ENCODE measurements at regions not wholly inside any gene's neighbourhood (a gene's known extent, or its start where the extent isn't known, plus 50 kb on each side); places are given as distances from the start of the nearest gene placed in this dataset.

GRCh38 chr2:187013058-187013457, 164.1 kb upstream of the ZSWIM2 start:
- DNase-seq (ENCODE audit: low read depth) = no peak
- H3K4me3 ChIP-seq (ENCODE audit: low read depth, low read length) = no peak overlapping the region
- TF ChIP-seq CTCF (IDR thresholded peaks at IDR 0.05; ENCODE audit: low read depth, low read length) (no peak), POLR2A (IDR thresholded peaks at IDR 0.05; ENCODE audit: extremely low read depth, insufficient read length) (no peak), MAX (IDR thresholded peaks at IDR 0.05; ENCODE audit: low read depth, low read length) (no peak), MYC (IDR thresholded peaks at IDR 0.05; ENCODE audit: low read depth, low read length) (no peak)

- TF ChIP-seq MAX (IDR thresholded peaks at IDR 0.05; ENCODE audit: low read depth, low read length) = no peak
- no peak for TF ChIP-seq MYC (IDR thresholded peaks at IDR 0.05; ENCODE audit: low read depth, low read length)
- TF ChIP-seq CTCF (IDR thresholded peaks at IDR 0.05; ENCODE audit: low read depth, low read length) = no peak
- no peak for TF ChIP-seq POLR2A (IDR thresholded peaks at IDR 0.05; ENCODE audit: extremely low read depth, insufficient read length)
- no peak for DNase-seq (ENCODE audit: low read depth)
These were observed 162.3 kb upstream of the ZSWIM2 start for GRCh38 chr2:187011206-187011832.

GRCh38 chr2:187009483-187010239, 160.7 kb upstream of the ZSWIM2 start:
- no peak overlapping the region for H3K4me3 ChIP-seq (ENCODE audit: low read depth, low read length)
- TF ChIP-seq CTCF (IDR thresholded peaks at IDR 0.05; ENCODE audit: low read depth, low read length) = no peak
- no peak for TF ChIP-seq MAX (IDR thresholded peaks at IDR 0.05; ENCODE audit: low read depth, low read length)
- TF ChIP-seq MYC (IDR thresholded peaks at IDR 0.05; ENCODE audit: low read depth, low read length) = no peak
- TF ChIP-seq POLR2A (IDR thresholded peaks at IDR 0.05; ENCODE audit: extremely low read depth, insufficient read length) = no peak
- no peak for DNase-seq (ENCODE audit: low read depth)

More at GRCh38 chr2:187011206-187011832, 162.3 kb upstream of the ZSWIM2 start:
- H3K4me3 ChIP-seq (ENCODE audit: low read depth, low read length) = no peak overlapping the region

- H3K4me3 ChIP-seq (ENCODE audit: low read depth, low read length) = no peak overlapping the region
- DNase-seq (ENCODE audit: low read depth) = no peak
- TF ChIP-seq MAX (IDR thresholded peaks at IDR 0.05; ENCODE audit: low read depth, low read length) = no peak
- TF ChIP-seq POLR2A (IDR thresholded peaks at IDR 0.05; ENCODE audit: extremely low read depth, insufficient read length) = no peak
- no peak for TF ChIP-seq MYC (IDR thresholded peaks at IDR 0.05; ENCODE audit: low read depth, low read length)
- no peak for TF ChIP-seq CTCF (IDR thresholded peaks at IDR 0.05; ENCODE audit: low read depth, low read length)
These were observed 159.1 kb upstream of the ZSWIM2 start for GRCh38 chr2:187008111-187008510.

GRCh38 chr2:187003611-187004010, 154.6 kb upstream of the ZSWIM2 start:
- no peak overlapping the region for H3K4me3 ChIP-seq (ENCODE audit: low read depth, low read length)
- TF ChIP-seq POLR2A (IDR thresholded peaks at IDR 0.05; ENCODE audit: extremely low read depth, insufficient read length) (no peak), MYC (IDR thresholded peaks at IDR 0.05; ENCODE audit: low read depth, low read length) (no peak), CTCF (IDR thresholded peaks at IDR 0.05; ENCODE audit: low read depth, low read length) (no peak), MAX (IDR thresholded peaks at IDR 0.05; ENCODE audit: low read depth, low read length) (no peak)
- DNase-seq (ENCODE audit: low read depth) = no peak

All from NB4 (cell line).